Fibroblast of pulmonary artery (primary cell): ENCODE measurements at regions not wholly inside any gene's neighbourhood (a gene's known extent, or its start where the extent isn't known, plus 50 kb on each side); places are given as distances from the start of the nearest gene placed in this dataset.

ENCODE experiments used
- DNase-seq: peaks from one replicate; pipeline ENCODE4 v3.0.0-alpha.2; 2010; ENCODE audit warnings: low read depth
- H3K4me3 ChIP-seq: replicated peaks from 2 replicates; pipeline ENCODE4 v1.5.1; 2011; ENCODE audit warnings: low read depth, mild to moderate bottlenecking, control low read depth, low read length, moderate library complexity
- TF ChIP-seq, protein P1 (sequence below): IDR thresholded peaks from 2 replicates; pipeline ENCODE4 v1.5.1; 2011; ENCODE audit warnings: mild to moderate bottlenecking, control low read depth, low read length, inconsistent platforms; ENCODE audit errors: missing control alignments

- H3K4me3 ChIP-seq = no peak overlapping the region
- TF ChIP-seq, protein P1, sequence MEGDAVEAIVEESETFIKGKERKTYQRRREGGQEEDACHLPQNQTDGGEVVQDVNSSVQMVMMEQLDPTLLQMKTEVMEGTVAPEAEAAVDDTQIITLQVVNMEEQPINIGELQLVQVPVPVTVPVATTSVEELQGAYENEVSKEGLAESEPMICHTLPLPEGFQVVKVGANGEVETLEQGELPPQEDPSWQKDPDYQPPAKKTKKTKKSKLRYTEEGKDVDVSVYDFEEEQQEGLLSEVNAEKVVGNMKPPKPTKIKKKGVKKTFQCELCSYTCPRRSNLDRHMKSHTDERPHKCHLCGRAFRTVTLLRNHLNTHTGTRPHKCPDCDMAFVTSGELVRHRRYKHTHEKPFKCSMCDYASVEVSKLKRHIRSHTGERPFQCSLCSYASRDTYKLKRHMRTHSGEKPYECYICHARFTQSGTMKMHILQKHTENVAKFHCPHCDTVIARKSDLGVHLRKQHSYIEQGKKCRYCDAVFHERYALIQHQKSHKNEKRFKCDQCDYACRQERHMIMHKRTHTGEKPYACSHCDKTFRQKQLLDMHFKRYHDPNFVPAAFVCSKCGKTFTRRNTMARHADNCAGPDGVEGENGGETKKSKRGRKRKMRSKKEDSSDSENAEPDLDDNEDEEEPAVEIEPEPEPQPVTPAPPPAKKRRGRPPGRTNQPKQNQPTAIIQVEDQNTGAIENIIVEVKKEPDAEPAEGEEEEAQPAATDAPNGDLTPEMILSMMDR = no peak
- DNase-seq = peak; percentile 12
Measured at GRCh38 chr2:105611811-105612424, 132.8 kb upstream of the NCK2 start.

DNA sequence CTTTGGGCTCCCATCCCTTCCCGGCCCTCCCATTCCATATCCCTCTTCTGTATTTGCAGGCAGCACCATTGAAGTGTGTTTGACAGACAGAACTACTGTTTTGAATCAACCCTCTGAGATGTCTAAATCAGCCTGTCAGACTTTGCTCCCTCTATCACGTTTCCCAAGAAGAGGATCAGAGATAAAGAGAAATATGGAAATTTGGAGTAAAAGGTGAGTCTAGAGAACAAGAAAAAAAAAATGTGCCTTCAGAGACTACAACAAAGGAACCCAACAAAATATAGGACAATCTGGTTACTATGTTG lies 133.4 kb upstream of the NCK2 start:
- TF ChIP-seq, protein P1 = no peak
- H3K4me3 ChIP-seq = no peak overlapping the region
- DNase-seq = no peak

DNA sequence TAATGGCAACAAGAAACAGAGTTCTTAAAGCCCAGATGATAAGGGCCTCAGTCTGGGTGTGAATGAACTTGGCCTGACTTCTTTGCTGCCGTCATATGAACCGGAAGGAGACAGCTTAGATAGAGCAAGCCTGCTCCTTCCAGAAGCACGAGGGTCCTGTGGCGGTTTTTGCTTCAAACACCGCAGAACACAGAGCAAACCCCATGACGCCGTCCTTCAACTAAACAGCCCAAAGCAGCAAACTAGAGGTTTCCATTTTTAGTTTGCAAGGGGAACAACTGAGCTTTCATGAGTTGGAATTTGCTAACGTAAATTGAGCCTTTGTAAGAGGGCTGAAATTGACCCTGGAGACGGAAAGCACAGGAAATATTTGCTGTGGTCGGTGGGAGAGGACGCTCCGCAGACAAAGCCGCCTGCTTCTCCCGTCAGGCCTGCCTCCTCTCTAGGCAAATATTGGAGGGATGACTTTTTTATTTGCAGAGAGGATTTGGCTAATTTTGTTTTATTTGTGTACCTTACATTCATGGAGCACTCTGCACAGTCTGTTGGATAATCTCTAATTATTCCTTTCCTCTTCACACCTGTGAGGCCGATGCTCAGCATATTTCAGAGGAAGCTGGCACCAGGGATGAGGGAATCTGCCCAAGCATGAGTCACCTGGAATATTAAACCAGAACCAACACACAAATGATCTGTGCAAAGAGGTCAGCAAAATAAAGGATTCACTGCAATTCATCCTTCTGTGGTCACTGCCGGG lies 134.0 kb upstream of the NCK2 start:
- DNase-seq = no peak
- TF ChIP-seq, protein P1 = no peak
- H3K4me3 ChIP-seq = no peak overlapping the region

GRCh38 chr2:105609746-105610402 lies 134.8 kb upstream of the NCK2 start:
- no peak for DNase-seq
- TF ChIP-seq, protein P1 = no peak
- H3K4me3 ChIP-seq = no peak overlapping the region

GRCh38 chr2:105607920-105608504 lies 136.7 kb upstream of the NCK2 start:
- TF ChIP-seq, protein P1 = no peak
- no peak overlapping the region for H3K4me3 ChIP-seq
- no peak for DNase-seq

GRCh38 chr2:105606081-105606480 lies 138.6 kb upstream of the NCK2 start:
- H3K4me3 ChIP-seq = no peak overlapping the region
- TF ChIP-seq, protein P1 = no peak
- no peak for DNase-seq
